ENCODE measurements at regions not wholly inside any gene's neighbourhood (a gene's known extent, or its start where the extent isn't known, plus 50 kb on each side); places are given as distances from the start of the nearest gene placed in this dataset.

DNA sequence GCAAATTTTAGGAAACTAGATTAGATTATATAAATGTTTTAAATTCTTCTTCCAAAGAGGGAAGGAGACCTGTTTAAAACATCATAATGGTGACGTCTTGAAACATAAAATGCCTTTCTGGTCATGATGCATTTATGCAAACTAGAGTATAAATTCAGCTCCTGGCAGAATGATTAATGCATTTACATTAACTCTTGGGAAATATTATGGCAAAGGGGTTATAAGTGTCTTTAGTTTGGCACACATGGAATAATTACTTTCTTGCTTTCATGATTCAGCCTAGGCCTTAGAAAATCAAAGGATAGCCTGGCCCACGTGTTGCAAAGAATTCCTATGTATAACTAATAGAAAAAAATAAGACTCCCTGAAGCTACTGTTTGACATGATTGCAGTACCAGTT lies 639.2 kb downstream of the RFPL4B start:
- TF ChIP-seq CTCF (IDR thresholded peaks at IDR 0.05; ENCODE audit: low read length) (no peak), EZH2phosphoT487 (IDR thresholded peaks at IDR 0.05; ENCODE audit: low read length) (no peak)

Measured in MM.1S (cell line).